ENCODE measurements at regions not wholly inside any gene's neighbourhood (a gene's known extent, or its start where the extent isn't known, plus 50 kb on each side); places are given as distances from the start of the nearest gene placed in this dataset.

GRCh38 chr4:15325987-15326386 lies 101.8 kb upstream of the C1QTNF7 start:
- TF ChIP-seq, protein P1, sequence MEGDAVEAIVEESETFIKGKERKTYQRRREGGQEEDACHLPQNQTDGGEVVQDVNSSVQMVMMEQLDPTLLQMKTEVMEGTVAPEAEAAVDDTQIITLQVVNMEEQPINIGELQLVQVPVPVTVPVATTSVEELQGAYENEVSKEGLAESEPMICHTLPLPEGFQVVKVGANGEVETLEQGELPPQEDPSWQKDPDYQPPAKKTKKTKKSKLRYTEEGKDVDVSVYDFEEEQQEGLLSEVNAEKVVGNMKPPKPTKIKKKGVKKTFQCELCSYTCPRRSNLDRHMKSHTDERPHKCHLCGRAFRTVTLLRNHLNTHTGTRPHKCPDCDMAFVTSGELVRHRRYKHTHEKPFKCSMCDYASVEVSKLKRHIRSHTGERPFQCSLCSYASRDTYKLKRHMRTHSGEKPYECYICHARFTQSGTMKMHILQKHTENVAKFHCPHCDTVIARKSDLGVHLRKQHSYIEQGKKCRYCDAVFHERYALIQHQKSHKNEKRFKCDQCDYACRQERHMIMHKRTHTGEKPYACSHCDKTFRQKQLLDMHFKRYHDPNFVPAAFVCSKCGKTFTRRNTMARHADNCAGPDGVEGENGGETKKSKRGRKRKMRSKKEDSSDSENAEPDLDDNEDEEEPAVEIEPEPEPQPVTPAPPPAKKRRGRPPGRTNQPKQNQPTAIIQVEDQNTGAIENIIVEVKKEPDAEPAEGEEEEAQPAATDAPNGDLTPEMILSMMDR (IDR thresholded peaks at IDR 0.05; ENCODE audit: insufficient read depth, low read length, poor library complexity, severe bottlenecking): no peak
- no peak for TF ChIP-seq EZH2phosphoT487 (conservative IDR thresholded peaks at IDR 0.05; ENCODE audit: low read length)

Data from SU-DHL-6 (cell line).